Activated CD8-positive, alpha-beta memory T cell treated with anti-CD3 and anti-CD28 coated beads for 48 hours (primary cell): ENCODE measurements at regions not wholly inside any gene's neighbourhood (a gene's known extent, or its start where the extent isn't known, plus 50 kb on each side); places are given as distances from the start of the nearest gene placed in this dataset.
"Not testable (repeated sequence)": the region's sequence is repeated elsewhere in the genome, so short reads cannot be mapped to it uniquely, and the experiment has no call there.

Source experiments
- DNase-seq, 3 experiments: peaks; one replicate each; pipeline ENCODE4 v3.0.0-alpha.2; 2020; ENCODE audit warnings: low read depth in 2 of 3, low spot score in 2 of 3

DNA sequence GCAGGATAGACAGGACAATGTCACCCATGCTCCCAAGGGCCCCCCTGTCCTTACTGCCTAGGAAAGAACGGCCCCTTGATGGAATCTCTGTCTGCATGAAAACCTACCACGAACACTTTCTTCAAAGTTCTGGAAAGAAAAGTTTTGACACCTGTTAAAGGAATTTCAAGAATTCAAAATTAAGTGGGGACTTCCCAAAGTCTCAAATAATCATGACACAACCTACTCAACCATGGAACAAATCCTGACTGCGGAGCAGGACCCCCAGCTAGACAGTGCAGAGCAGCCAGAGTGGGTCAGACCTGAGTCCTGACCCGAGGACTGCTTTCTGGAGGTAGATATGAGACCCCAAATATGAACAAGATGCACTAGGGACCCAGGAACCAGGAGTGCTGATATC, 245.3 kb upstream of the NSMCE3 start:
- no peak for DNase-seq

DNA sequence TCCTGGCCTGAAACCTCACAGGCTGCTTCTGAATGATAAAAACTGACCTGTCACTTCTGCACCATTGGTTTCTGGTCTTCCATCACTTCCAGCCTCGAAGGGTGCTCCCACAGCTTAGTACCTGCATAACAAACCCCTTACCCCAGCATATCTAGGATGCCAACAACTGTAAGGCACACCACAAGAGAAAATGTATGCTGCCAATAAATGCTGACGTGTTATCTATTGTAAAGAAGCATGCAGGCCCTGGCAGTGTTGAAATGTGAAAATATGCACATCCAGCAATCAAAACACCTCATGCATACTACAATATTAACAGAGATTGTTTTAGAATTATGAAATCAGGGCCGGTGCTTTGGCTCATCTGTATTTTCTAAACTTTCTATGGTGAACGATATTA, 242.0 kb upstream of the NSMCE3 start:
- no peak for DNase-seq

DNA sequence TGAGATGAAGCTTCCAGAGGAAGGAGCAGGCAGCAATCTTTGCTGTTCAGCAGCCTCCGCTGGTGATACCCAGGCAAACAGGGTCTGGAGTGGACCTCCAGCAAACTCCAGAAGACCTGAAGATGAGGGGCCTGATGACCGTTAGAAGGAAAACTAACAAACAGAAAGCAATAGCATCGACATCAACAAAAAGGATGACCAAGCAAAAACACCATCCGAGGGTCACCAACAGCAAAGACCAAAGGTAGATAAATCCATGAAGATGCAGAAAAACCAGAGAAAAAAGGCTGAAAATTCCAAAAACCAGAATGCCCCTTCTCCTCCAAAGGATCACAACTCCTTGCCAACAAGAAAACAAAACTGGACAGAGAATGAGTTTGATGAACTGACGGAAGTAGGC, 235.9 kb upstream of the NSMCE3 start:
- DNase-seq = not testable (repeated sequence)

DNA sequence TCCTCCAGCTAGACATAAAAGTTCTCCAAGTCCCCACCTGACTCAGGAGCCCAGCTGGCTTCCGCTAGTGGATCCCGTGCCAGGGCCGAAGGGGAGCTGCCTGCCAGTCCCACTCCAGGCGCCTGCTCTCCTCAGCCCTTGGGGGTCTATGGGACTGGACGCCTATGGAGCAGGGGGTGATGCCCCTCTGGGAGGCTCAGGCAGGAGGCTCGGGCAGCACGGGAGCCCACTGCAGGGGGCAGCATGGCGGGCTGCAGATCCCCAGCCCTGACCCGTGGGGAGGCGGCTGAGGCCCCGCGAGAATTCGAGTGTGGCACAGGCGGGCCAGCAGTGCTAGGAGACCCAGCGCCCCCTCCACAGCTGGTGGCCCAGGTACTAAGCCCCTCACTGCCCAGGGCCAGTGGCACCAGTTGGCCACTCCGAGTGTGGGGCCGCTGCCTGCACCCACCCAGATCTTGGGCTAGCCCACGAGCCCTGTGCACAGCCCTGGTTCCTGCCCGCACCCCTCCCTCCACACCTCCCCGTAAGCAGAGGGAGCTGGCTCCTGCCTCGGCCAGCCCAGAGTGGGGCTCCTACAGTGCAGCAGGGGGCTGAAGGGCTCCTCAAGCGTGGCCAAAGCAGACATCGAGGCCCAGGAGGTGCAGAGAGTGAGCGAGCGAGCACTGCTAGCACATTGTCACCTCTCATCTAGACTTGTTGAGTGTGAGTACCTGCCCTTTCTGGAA, 221.3 kb upstream of the NSMCE3 start:
- no peak for DNase-seq

DNA sequence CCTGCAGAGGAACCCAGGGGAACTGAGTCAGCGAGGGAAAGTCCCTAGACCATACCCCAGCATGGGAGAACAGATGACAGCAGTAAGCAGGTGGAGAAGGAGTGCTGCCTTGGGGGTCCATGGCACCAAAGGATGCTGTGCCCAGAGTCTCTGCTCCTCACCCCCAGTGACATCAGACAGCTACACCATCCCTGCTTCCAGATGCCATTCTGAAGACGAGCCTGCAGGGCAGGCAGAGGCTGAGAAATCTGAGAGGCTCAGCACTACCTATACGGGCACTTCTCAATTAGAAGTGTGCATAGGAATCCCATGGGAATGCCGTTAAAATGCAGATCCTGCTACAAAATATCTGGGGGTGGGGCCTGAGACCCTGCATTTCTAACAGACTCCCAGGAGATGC, 211.3 kb upstream of the NSMCE3 start:
- DNase-seq = no peak

DNA sequence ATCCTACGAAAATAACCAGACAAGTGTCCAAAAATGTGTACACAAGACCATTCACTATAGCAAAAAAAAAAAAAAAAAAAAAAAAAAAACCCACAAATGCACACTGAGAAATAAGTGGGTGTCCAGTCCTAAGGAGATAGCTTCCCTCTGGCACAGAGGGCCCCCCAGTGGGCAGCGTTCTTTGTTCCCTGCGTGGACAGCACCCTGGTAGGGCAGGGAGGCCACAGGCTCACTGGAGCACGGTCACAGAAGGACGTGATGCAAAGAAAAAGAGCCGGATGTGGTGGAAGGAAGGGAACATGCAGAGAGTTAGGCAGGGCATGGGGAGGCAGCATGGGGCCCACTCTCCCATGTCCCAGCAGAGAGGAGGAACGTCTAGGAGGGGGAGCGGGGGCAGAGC, 210.7 kb upstream of the NSMCE3 start:
- no peak for DNase-seq

DNA sequence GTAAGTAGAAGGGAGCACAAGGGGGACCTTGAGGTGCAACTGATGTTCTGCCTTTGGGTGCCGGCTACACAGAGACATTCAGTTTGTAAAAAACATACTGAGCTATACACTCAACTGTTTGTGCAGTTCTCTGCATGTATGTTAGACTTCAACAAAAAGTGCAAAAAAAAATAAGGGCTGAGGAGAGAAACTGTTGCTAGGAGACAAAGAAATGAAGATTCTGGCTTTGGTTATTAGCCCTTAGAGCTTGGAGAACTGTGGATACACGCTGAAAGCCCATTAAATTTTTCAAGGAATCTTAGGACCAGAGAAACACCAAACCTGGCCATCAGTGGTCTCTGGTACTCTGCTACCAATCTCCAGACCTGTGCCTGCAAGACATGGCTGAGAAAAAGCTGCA, 207.6 kb upstream of the NSMCE3 start:
- no peak for DNase-seq

DNA sequence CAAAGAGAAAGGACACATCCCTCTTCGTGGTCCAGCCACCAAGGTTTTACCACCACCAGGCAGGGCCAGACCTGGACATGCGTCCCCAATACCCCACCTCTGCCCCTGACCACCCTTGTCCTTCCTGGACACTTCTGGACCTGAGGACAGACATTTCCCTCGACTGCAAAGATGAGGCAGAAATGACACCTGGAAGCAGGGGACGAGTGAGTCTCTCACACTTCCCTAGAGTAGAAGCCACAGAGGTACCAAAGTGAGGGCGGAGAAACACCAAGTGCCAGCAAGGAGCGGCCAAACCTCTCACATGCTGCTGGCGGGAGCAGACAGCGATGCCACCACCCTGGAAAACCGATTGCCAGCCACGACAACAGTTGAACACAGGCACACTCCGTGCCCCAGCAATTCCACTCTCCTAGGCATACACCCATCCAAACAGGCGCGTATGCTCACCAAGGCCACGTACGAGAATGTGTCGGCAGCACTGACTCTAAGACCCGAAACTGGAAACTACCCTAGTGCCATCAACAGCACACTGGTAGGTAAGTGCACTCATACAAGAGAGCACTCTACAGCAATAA, 207.0 kb upstream of the NSMCE3 start:
- DNase-seq = no peak

DNA sequence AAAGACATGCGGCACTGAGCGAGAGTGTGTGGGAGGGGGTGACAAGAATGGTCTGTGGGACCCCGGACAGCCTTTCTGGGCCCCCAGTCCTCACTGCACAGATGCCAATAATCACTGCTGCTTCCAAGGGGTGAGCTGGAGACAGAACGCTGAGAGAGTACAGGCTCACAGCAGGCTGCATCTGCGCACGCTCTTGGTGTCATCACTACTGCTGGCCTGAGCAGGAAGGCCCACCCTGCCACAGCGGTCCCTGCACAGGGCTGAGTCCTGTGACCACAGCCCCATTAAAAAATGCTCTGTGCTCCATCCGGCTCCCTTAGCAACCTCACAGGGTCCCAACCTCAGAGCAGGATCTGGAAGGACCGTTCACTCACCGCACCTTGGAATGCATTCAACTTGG, 205.5 kb upstream of the NSMCE3 start:
- DNase-seq = no peak

DNA sequence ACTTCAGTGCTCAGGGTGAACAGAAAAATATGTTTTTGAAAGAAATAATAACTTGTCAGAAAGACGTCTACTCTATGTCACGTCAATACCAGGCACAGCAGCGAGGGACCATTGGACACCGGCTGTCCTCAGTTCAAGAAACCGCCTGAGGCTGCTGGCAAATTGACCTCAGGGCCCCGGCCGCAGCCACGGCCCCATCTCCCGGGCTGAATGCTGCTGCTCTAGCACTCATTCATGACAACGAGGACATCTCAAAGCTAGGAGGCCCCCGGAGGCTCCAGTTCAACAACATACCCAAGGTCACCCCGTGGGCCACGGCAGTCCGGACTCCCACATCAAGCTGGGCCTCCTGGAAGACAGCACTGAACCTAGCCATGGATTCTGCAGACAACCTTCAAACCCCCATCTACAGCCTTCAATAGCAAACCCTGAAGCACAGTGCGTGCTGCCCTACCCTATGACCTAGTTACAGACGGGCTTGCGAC, 204.0 kb upstream of the NSMCE3 start:
- DNase-seq = no peak

DNA sequence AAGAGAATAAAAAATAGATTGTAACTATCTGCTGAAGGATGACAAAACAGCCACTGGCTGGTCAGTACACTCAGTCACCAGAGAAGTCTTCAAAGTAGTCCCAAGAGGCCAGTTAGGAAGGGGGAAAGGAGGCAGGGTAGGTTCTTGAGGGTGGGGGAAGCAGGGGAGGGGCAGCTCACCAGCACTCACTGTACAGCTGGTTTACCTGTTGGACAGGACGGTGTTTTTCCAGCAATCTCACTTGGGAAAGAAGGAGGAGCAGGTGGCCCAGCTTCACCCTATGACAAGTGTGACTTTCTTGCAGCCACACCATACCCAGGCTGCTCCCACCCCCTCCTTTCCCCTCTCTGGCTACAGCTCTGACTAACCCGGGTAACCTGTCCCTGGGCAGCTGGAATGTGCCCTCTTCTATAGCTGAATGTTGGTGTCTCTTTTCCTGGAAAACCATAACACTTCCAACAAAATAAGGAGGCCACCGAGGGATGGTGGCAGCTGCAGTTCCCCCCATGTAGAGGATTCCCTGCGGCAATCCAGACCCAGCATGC, 203.4 kb upstream of the NSMCE3 start:
- no peak for DNase-seq

DNA sequence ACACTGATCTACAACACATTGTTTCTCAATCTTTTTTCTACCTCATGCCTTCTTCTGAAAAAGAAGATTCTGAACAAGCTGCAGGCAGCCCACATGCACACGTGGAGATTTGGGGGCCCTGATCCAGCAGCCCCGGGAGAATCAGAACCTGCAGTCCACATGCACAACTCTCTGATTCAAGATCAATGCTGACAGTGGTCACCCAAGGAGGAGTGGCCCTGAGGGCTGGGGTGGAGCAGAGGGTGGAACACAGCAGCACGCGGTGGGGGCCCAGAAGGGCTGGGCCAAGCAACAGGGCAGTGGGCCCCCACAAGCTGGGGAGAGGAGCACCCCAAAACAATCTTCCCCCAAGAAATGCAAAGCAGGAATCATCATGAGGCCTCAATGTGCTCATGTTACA, 202.1 kb upstream of the NSMCE3 start:
- no peak for DNase-seq

DNA sequence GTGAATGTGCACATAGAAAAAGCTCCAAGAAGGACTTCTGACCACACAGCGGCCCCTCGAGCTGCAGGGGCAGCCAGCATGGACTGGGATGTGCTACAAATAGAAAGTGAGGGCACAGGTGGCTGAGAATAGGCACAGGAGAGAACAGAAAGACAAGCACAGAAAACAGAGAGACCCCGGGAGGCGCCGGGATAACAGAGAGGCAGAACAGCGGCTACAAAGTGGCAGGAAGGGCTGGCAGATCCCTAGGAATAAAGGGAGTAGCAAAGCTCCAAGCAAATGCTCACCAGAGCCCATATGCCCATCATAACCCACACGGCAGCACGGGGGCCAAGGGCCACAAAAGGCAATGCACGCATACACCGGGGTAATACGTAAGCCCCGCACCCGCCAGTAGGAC, 201.7 kb upstream of the NSMCE3 start:
- DNase-seq = no peak

DNA sequence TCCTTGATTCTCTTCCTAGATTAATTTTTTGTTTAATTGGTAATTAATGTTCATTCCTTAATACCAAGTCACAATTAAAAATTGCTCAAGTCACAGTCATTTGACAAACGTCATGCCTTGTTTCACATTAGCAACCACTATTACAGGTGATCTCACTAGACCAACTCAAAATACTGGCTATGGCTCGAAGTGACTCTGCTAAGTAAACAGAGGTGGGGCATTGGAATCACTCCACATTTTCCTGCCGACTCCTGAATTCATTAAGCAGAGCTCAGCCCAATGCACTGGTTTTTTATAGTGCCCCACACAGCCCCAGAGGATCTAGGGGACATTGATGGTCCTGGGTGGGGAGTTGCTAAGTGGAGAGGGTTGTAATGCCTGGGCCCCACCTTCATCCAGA, 201.2 kb upstream of the NSMCE3 start:
- DNase-seq = no peak

DNA sequence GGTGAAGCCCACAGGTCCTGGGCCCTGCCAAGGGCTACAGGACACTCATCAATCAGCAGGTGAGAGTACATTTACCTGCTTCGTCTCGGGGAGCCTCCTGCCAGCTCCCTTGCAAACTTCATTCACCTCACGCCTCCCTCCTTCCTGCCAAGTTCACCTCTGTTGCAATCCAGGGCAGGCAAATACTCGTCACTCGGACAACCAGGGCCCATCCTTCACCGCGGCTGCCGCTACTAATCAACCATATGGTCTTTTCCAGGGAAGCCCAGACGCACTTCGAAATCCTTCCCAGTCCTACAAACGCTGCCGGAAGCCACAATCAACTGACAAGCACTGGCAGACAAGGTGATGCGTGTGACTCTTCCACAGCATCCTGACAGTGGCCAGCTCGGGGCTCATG, 200.7 kb upstream of the NSMCE3 start:
- no peak for DNase-seq

DNA sequence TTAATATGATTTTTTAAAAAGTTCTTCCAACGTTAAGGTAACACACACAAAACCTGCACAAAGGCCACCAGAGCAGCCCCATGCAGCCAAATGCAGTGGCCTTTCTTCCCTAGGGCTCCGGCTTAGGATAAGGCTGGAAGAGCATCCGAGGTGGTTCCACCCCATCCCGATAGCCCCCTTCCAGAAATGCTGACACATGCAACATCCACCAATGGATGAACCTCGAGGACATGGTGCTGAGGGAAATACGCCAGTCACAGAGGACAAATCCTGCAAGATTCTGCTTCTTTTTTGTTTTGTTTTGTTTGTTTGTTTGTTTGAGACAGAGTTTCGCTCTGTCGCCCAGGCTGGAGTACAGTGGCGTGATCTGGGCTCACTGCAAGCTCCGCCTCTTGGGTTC, 199.3 kb upstream of the NSMCE3 start:
- no peak for DNase-seq

DNA sequence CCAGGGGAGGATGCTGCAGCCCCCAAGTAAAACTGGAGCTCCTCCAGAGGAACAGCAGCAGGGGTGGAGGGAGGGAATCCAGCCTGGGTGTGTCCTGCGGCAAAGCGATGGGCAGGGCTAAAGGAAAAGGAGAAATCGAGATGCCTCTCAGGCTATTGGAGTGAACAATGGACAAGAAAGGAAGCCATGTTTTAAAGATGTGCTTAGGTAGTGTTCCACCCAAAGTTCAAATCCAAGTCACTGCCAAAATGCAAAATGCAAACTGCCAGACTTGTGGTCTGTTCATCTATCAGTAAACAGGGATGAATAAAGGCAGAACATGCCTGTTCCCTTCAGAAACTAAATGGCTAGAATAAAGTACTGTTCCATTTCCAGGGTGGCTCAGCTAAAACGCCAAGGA, 197.5 kb upstream of the NSMCE3 start:
- DNase-seq = no peak

DNA sequence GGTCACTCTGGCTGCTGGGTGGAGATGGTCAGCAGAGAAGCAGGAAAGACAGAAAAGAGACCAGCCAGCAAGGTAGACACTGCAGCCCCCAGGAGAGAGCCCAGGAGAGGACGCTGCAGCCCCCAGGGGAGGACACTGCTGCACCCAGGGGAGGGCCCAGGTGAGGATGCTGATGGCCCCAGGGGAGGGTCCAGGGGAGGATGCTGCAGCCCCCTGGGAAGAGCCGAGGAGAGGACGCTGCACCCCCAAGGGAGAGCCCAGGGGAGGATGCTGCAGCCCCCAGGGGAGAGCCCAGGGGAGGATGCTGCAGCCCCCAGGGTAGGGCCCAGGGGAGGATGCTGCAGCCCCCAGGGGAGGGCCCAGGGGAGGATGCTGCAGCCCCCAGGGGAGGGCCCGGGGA, 196.7 kb upstream of the NSMCE3 start:
- no peak for DNase-seq

DNA sequence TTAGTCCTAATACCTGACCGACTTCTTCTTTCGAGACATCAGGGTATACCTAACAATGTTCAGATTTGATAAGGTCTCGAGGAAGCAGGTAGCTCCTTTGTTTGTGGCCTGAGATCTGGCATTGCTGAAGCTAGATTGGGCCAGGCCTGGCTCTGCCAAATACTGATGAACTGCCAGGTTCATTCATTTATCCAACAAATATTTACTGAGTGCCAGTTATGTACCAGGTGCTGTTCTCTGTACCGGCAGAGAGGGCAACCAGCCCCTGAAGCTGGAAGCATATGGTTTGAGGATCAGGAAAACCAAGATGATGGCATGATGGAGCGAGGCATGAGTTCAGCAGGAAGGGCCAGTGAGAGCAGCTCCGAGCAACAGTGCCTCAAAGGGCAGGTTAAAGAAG, 196.2 kb upstream of the NSMCE3 start:
- no peak for DNase-seq

DNA sequence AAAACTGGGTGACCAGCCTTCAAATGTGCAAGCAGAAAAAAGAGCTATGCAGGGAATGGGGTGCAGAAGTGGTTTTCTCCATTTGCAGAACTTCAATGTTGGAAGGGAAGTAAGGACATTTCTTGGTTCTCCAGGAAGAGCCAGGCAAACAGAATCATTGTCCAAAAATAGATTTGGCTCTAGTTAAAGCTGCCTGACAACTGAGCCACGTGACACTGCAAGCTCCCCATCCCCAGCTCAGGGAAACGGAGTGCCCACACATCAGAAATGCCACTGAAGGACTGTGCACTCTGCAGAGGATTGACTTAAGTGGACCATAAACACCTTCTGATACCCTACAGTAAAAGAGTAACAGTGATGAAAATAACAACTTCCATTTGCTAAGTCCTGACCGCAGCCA, 195.6 kb upstream of the NSMCE3 start:
- DNase-seq = no peak

DNA sequence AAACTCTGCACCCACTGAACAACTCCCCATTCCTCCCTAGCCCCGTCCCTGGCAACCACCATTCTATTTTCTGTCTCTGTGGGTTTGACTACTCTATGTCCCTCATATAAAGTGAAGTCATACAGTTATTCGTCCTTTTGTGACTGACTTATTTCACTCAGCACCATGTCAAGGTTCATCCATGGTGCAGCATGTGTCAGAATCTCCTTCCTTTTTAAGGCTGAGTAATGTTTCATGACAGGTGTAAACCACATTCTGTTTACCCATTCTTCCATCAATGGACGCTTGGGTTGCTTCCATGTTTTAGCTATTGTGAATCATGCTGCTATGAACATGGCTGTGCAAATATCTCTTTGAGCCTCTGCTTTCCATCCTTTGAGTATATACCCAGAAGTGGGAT, 192.3 kb upstream of the NSMCE3 start:
- DNase-seq = no peak

DNA sequence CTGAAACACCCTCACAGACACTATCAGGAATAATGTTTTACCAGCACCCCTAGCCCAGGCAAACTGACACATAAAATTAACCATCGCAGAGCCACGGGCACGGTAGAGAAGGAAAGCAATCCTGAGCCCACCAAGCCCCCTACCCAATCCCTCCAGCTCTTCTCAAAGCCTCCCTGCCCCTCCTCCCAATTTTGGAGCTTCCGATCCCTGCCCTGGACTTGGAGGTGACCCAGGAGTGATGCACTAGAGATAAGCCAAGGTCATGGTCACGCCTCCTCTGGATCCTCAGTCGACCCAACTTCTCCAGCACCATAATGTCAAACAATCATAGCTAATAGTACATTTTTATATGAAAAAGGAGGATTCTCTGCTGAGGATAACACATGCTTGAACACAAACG, 188.7 kb upstream of the NSMCE3 start:
- DNase-seq = no peak

DNA sequence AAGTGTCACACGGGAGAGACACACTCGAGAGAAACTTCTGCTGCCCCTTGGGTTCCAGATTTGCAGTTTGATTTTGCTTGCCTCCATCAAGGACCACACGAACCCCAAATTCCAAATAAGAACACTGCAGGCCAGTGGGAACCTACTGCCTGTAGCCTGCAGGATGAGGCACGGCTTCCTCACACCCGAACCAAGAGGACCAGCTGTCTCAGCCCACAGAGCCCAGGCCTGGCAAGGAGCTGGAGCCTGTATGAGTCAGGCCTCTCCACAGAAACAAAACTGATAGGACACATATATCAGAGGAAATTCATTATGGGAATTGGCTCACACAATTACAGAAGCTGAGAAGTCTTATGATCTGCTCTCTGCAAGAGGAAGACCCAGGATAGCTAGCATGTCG, 188.1 kb upstream of the NSMCE3 start:
- DNase-seq = no peak
